ENCODE measurements at regions not wholly inside any gene's neighbourhood (a gene's known extent, or its start where the extent isn't known, plus 50 kb on each side); places are given as distances from the start of the nearest gene placed in this dataset.

GRCh38 chr3:177968891-177969290, 567.3 kb upstream of the KCNMB2 start:
- TF ChIP-seq, protein P1, sequence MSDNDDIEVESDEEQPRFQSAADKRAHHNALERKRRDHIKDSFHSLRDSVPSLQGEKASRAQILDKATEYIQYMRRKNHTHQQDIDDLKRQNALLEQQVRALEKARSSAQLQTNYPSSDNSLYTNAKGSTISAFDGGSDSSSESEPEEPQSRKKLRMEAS (IDR thresholded peaks at IDR 0.05; ENCODE audit: low read depth, low read length) = no peak
- TF ChIP-seq CTCF (IDR thresholded peaks at IDR 0.05; ENCODE audit: low read depth, low read length) = no peak
- TF ChIP-seq POLR2A (IDR thresholded peaks at IDR 0.05; ENCODE audit: extremely low read depth, insufficient read length) = no peak
